ENCODE measurements at regions not wholly inside any gene's neighbourhood (a gene's known extent, or its start where the extent isn't known, plus 50 kb on each side); places are given as distances from the start of the nearest gene placed in this dataset.

- TF ChIP-seq CTCF (IDR thresholded peaks at IDR 0.05; ENCODE audit: low read length) (no peak), EZH2 (optimal IDR thresholded peaks at IDR 0.05; ENCODE audit: low read depth, low read length) (no peak)
These were observed 212.6 kb downstream of the PHETA1 start for GRCh38 chr12:111156304-111156703.

Data from MM.1S (cell line).